SU-DHL-6 (cell line): ENCODE measurements at regions not wholly inside any gene's neighbourhood (a gene's known extent, or its start where the extent isn't known, plus 50 kb on each side); places are given as distances from the start of the nearest gene placed in this dataset.

ENCODE experiments used
- EZH2phosphoT487 ChIP-seq: fragments of 200-600 bp; sonication (generic), shearing (Covaris generic); conservative IDR thresholded peaks from 2 replicates; pipeline ENCODE4 v1.6.1; 2018; ENCODE audit warnings: mild to moderate bottlenecking, antibody characterized with exemption, low read length, moderate library complexity, mixed read lengths
- TF ChIP-seq, protein P1 (sequence below): fragments of 200-600 bp; sonication (generic); IDR thresholded peaks from one replicate; pipeline ENCODE4 v1.5.1; 2017; ENCODE audit warnings: antibody characterized with exemption, mild to moderate bottlenecking, low read length, moderate library complexity; ENCODE audit not compliant: insufficient read depth, poor library complexity, severe bottlenecking

DNA sequence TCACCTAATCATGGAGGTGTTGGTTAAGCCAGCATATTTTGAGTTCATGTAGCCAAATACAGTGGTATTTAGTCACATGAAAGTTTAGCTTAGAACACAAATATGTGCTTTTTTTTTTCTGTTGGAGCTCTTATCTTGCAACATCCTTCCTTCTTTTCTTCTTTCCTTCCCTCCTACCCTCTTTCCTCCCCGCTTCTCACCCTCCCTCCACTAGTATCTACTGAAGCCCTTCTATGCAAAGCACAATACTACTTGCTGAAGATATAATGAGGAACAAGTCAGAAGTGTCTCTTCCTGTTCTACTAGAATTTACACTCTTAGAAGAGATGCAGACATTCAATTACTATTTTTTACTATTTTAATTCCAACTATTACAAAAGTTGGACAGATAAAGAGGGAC, 105.0 kb upstream of the ITGA4 start:
- TF ChIP-seq, protein P1, sequence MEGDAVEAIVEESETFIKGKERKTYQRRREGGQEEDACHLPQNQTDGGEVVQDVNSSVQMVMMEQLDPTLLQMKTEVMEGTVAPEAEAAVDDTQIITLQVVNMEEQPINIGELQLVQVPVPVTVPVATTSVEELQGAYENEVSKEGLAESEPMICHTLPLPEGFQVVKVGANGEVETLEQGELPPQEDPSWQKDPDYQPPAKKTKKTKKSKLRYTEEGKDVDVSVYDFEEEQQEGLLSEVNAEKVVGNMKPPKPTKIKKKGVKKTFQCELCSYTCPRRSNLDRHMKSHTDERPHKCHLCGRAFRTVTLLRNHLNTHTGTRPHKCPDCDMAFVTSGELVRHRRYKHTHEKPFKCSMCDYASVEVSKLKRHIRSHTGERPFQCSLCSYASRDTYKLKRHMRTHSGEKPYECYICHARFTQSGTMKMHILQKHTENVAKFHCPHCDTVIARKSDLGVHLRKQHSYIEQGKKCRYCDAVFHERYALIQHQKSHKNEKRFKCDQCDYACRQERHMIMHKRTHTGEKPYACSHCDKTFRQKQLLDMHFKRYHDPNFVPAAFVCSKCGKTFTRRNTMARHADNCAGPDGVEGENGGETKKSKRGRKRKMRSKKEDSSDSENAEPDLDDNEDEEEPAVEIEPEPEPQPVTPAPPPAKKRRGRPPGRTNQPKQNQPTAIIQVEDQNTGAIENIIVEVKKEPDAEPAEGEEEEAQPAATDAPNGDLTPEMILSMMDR: no peak
- no peak for TF ChIP-seq EZH2phosphoT487
